HG03460 (cell line): ENCODE measurements at regions not wholly inside any gene's neighbourhood (a gene's known extent, or its start where the extent isn't known, plus 50 kb on each side); places are given as distances from the start of the nearest gene placed in this dataset.

Experiments
- ATAC-seq: cut with Tn5 transposase; IDR thresholded peaks from one replicate; pipeline ENCODE4 v1.9.1; 2021; ENCODE audit not compliant: unreplicated experiment

- ATAC-seq, result peak; percentile 65
Measured at GRCh38 chr1:42035205-42035829, 116.6 kb upstream of the HIVEP3 start.

GRCh38 chr1:42034426-42034825, 115.7 kb upstream of the HIVEP3 start:
- no peak for ATAC-seq

- no peak for ATAC-seq
Measured at GRCh38 chr1:42033629-42034028, 114.9 kb upstream of the HIVEP3 start.

- ATAC-seq, result no peak
Measured at GRCh38 chr1:42017730-42018129, 99.0 kb upstream of the HIVEP3 start.

GRCh38 chr1:42017259-42017658, 98.5 kb upstream of the HIVEP3 start:
- ATAC-seq, result no peak

- no peak for ATAC-seq
Measured at GRCh38 chr1:42014823-42015222, 96.1 kb upstream of the HIVEP3 start.

- no peak for ATAC-seq
Measured at GRCh38 chr1:42013881-42014470, 95.3 kb upstream of the HIVEP3 start.

- ATAC-seq, result no peak
Measured at GRCh38 chr1:42012852-42013251, 94.1 kb upstream of the HIVEP3 start.

- ATAC-seq, result no peak
Measured at GRCh38 chr1:42010381-42010780, 91.7 kb upstream of the HIVEP3 start.

- ATAC-seq, result no peak
Measured at GRCh38 chr1:42008264-42008663, 89.5 kb upstream of the HIVEP3 start.

- no peak for ATAC-seq
Measured at GRCh38 chr1:42006836-42007235, 88.1 kb upstream of the HIVEP3 start.

GRCh38 chr1:42006093-42006492, 87.4 kb upstream of the HIVEP3 start:
- ATAC-seq, result no peak

- ATAC-seq, result no peak
Measured at GRCh38 chr1:42005530-42005929, 86.8 kb upstream of the HIVEP3 start.

GRCh38 chr1:42004860-42005259, 86.1 kb upstream of the HIVEP3 start:
- ATAC-seq, result no peak

- no peak for ATAC-seq
Measured at GRCh38 chr1:42004322-42004721, 85.6 kb upstream of the HIVEP3 start.

GRCh38 chr1:42003433-42003832, 84.7 kb upstream of the HIVEP3 start:
- ATAC-seq, result no peak

GRCh38 chr1:42002220-42002619, 83.5 kb upstream of the HIVEP3 start:
- no peak for ATAC-seq

GRCh38 chr1:42000766-42001165, 82.0 kb upstream of the HIVEP3 start:
- ATAC-seq, result no peak

- no peak for ATAC-seq
Measured at GRCh38 chr1:41999884-42000283, 81.2 kb upstream of the HIVEP3 start.

GRCh38 chr1:41998250-41998649, 79.5 kb upstream of the HIVEP3 start:
- ATAC-seq, result no peak

GRCh38 chr1:41997153-41997552, 78.4 kb upstream of the HIVEP3 start:
- ATAC-seq, result no peak

- no peak for ATAC-seq
Measured at GRCh38 chr1:41995441-41996130, 76.9 kb upstream of the HIVEP3 start.
